Thoracic aorta (tissue), 2 donors: ENCODE measurements at regions not wholly inside any gene's neighbourhood (a gene's known extent, or its start where the extent isn't known, plus 50 kb on each side); places are given as distances from the start of the nearest gene placed in this dataset.

Source experiments
- ATAC-seq: fragments of 150-250 bp; one replicate; pipeline ENCODE4 v1.8.0; 2017; ENCODE audit warnings: low read depth; ENCODE audit not compliant: insufficient number of reproducible peaks, low FRiP score
- DNase-seq: peaks from one replicate; pipeline ENCODE4 v3.0.0-alpha.2; 2020; ENCODE audit warnings: low spot score
- H3K27ac ChIP-seq, 2 donors: fragments of 200-600 bp; sonication (generic); 1 replicate in 1 of 2; 2 replicates in 1 of 2; pipeline ENCODE4 v1.5.1; 2016; ENCODE audit warnings: mild to moderate bottlenecking in 2 of 2, moderate library complexity in 2 of 2
- H3K27me3 ChIP-seq: fragments of 200-600 bp; sonication (generic); replicated peaks from 2 replicates; pipeline ENCODE4 v1.6.0; 2016; ENCODE audit warnings: mild to moderate bottlenecking; ENCODE audit not compliant: insufficient read depth
- H3K36me3 ChIP-seq: fragments of 200-600 bp; sonication (generic); one replicate; pipeline ENCODE4 v1.5.1; 2016
- H3K4me1 ChIP-seq, 2 donors: fragments of 200-600 bp; sonication (generic); 1 replicate in 1 of 2; 2 replicates in 1 of 2; pipeline versions ENCODE4 v1.5.1 to v1.6.0; 2016; ENCODE audit warnings: low read depth in 2 of 2, mild to moderate bottlenecking in 1 of 2; ENCODE audit not compliant: control insufficient read depth in 1 of 2
- H3K4me3 ChIP-seq: fragments of 200-600 bp; sonication (generic); 2 replicates; pipeline ENCODE4 v1.5.1; 2016; ENCODE audit warnings: mild to moderate bottlenecking
- H3K9me3 ChIP-seq: fragments of 200-600 bp; sonication (generic); 2 replicates; pipeline ENCODE4 v1.5.1; 2016
- CTCF ChIP-seq: fragments of 200-600 bp; sonication (generic); IDR thresholded peaks from one replicate; pipeline ENCODE4 v1.5.1; 2019; ENCODE audit warnings: antibody characterized with exemption

GRCh38 chr12:107331912-107332311, 238.6 kb upstream of the CRY1 start:
- H3K36me3 ChIP-seq, result no peaks in the 10 kb centered on the region
- H3K9me3 ChIP-seq, result no peaks in the 10 kb centered on the region
- no peak for ATAC-seq
- no peak for TF ChIP-seq CTCF
- no peaks in the 10 kb centered on the region for H3K4me1 ChIP-seq
- no peak overlapping the region for H3K4me3 ChIP-seq
- no peak for DNase-seq
- H3K27me3 ChIP-seq, result peaks cover 4% of the 10 kb centered on the region
- H3K27ac ChIP-seq, result no peak overlapping the region

- ATAC-seq, result no peak
- Histone ChIP-seq H3K9me3 (no peaks in the 10 kb centered on the region), H3K4me3 (no peak overlapping the region), H3K27ac (no peak overlapping the region), H3K36me3 (no peaks in the 10 kb centered on the region), H3K4me1 (no peaks in the 10 kb centered on the region), H3K27me3 (peaks cover 4% of the 10 kb centered on the region)
- DNase-seq, result no peak
- no peak for TF ChIP-seq CTCF
These were observed 239.4 kb upstream of the CRY1 start for GRCh38 chr12:107332743-107333142.

GRCh38 chr12:107335802-107336570, 242.6 kb upstream of the CRY1 start:
- Histone ChIP-seq H3K4me3 (no peak overlapping the region), H3K36me3 (no peaks in the 10 kb centered on the region), H3K27ac (no peak overlapping the region), H3K27me3 (no peaks in the 10 kb centered on the region), H3K4me1 (no peaks in the 10 kb centered on the region), H3K9me3 (no peaks in the 10 kb centered on the region)
- ATAC-seq (no peak), DNase-seq (no peak)
- TF ChIP-seq CTCF, result no peak

- DNase-seq, result no peak
- Histone ChIP-seq H3K4me3 (no peak overlapping the region), H3K9me3 (no peaks in the 10 kb centered on the region), H3K27me3 (no peaks in the 10 kb centered on the region), H3K27ac (no peak overlapping the region), H3K36me3 (no peaks in the 10 kb centered on the region), H3K4me1 (no peaks in the 10 kb centered on the region)
- no peak for ATAC-seq
- TF ChIP-seq CTCF, result no peak
These were observed 243.3 kb upstream of the CRY1 start for GRCh38 chr12:107336695-107337094.

- no peaks in the 10 kb centered on the region for H3K9me3 ChIP-seq
- H3K27me3 ChIP-seq, result no peaks in the 10 kb centered on the region
- H3K36me3 ChIP-seq, result no peaks in the 10 kb centered on the region
- H3K4me1 ChIP-seq, result no peaks in the 10 kb centered on the region
- no peak overlapping the region for H3K27ac ChIP-seq
- no peak for ATAC-seq
- no peak for TF ChIP-seq CTCF
- H3K4me3 ChIP-seq, result no peak overlapping the region
- DNase-seq, result no peak
These were observed 244.2 kb upstream of the CRY1 start for GRCh38 chr12:107337346-107338095.
